NCI-H226 (cell line): ENCODE measurements at regions not wholly inside any gene's neighbourhood (a gene's known extent, or its start where the extent isn't known, plus 50 kb on each side); places are given as distances from the start of the nearest gene placed in this dataset.

Experiments used
- DNase-seq: peaks from one replicate; pipeline ENCODE4 v3.0.0-alpha.2; 2015

DNA sequence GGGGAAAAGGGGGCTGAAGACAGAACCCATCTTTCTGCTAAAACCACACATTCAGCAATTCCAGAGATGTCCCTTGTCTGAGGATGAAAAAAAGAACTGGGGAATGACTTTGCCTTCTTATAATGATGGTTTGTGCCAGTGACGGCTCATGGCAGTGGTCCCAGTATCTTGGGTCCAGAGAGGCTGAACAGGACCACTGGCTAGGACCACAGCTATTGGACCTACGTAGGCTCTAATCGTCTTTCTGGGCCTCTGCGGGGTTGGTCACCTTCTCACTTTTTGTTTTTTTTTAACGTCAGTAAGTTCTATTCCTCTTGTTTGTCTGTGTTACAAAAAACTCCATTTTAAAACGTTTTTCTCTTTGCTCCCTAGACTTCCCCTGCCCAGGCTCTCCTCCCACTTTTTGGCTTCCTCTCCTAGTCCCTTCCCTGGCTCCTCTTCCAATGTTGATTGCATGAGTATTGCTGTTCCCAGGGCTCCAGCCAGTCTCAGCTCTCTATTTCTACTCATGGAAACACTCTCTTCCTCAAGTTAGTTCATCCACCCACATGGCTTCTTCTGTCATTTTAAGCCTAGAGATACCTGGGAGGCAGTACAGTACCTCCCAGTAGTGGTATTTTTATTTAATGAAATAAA lies 52.6 kb upstream of the STX18 start:
- no peak for DNase-seq

DNA sequence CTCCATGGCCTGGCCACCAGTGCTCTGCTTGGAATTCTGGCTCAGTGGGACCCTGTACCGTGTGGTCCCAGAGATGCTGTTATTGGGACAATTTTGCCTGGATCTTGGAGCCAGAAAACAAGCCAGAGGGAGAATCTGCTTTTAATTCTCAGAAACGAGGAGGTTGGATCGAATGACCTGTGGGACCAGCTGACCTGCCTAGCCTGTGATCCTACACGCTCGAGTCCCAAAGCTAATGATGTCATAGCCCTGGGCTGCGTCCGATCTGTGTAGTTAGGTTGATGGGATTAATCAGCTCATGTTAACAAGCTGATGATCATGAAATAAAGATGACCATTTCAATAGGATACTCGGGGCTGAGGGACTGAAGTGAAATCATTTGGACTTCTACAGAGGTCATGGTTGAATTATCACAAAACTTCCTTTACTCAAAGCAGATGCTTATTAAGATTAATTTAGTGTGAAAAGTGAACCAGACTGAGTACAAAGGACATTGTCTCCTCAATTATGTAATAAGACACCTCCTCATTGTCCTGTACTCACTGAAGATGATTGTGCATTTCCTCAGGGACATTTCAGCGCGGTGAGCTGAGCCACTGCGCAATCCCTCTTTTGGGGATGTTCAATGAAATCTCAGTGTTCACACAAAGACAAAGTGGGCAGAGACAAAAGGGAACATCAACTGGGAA lies 51.9 kb upstream of the STX18 start:
- no peak for DNase-seq

DNA sequence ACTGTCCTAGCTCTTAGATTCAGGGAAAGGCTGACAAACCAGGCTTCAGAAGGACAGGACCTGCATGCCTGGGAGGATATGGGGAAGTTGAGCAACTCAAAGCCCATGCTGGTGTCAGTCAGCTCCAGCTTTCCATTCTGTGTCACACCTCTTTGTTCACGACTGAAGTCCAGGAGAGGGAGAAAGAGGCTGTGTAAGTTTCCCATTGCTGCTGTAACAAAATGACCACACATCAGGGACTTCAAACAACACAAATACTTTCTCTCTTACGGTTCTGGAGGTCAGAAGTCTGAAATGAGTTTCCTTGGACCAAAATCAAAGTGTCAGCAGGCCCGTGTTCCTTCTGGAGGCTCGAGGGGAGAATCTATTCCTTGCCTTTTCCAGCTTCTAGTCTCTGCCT lies 50.6 kb upstream of the STX18 start:
- no peak for DNase-seq
